HEK293 (cell line): ENCODE measurements at regions not wholly inside any gene's neighbourhood (a gene's known extent, or its start where the extent isn't known, plus 50 kb on each side); places are given as distances from the start of the nearest gene placed in this dataset.

Source experiments
- CTCF ChIA-PET: fragments of 350-600 bp; formaldehyde crosslinking; extraction: SDS; loops from one replicate; lab custom pipeline; 2021; ENCODE audit warnings: antibody characterized with exemption; lab: Yijun Ruan, JAX
- POLR2A ChIA-PET: fragments of 300-600 bp; formaldehyde crosslinking; extraction: SDS; loops from one replicate; lab custom pipeline; 2020; ENCODE audit warnings: antibody characterized with exemption, inconsistent platforms; lab: Yijun Ruan, JAX
- H3K27ac ChIP-seq: fragments of 200-500 bp; sonication (Bioruptor generic); 2 replicates; pipeline ENCODE4 v1.5.1; 2014; ENCODE audit warnings: low read depth, low read length, control low read depth, inconsistent platforms; ENCODE audit errors: extremely low read depth
- H3K36me3 ChIP-seq, 2 experiments: fragments of 200-500 bp in 1 of 2; sonication (Bioruptor generic) in 1 of 2; 1 replicate in 1 of 2; 2 replicates in 1 of 2; pipeline ENCODE4 v1.5.1; 2014 to 2017; ENCODE audit warnings: inconsistent platforms in 2 of 2, low read length in 2 of 2; ENCODE audit not compliant: control insufficient read depth in 2 of 2, insufficient read depth in 1 of 2
- H3K4me1 ChIP-seq: fragments of 200-500 bp; sonication (Bioruptor generic); 2 replicates; pipeline ENCODE4 v1.5.1; 2014; ENCODE audit warnings: mild to moderate bottlenecking, low read length, inconsistent platforms; ENCODE audit not compliant: control insufficient read depth, insufficient read depth
- H3K4me3 ChIP-seq: 2 replicates; pipeline ENCODE4 v1.5.1; 2011; ENCODE audit warnings: low read depth, mild to moderate bottlenecking, control low read depth, low read length, moderate library complexity
- H3K9me3 ChIP-seq: fragments of 200-500 bp; sonication (Bioruptor generic); 2 replicates; pipeline ENCODE4 v1.5.1; 2014; ENCODE audit warnings: low read depth, low read length, inconsistent platforms; ENCODE audit not compliant: control insufficient read depth, insufficient read depth
- GLI2 ChIP-seq: fragments of 450-650 bp; formaldehyde crosslinking; IDR thresholded peaks from 2 replicates; pipeline ENCODE4; 2017; ENCODE audit warnings: missing biosample characterization, missing genetic modification characterization, low read depth, borderline replicate concordance
- HOXC10 ChIP-seq: sonication (generic); formaldehyde crosslinking; IDR thresholded peaks from 2 replicates; pipeline ENCODE4 v1.8.1; 2023; ENCODE audit warnings: mild to moderate bottlenecking, missing genetic modification reagents
- OVOL3 ChIP-seq: fragments of 450-650 bp; formaldehyde crosslinking; IDR thresholded peaks from 2 replicates; pipeline ENCODE4 v1.5.1; 2016; ENCODE audit warnings: missing biosample characterization, missing genetic modification characterization
- ZBTB21 ChIP-seq: fragments of 450-650 bp; formaldehyde crosslinking; IDR thresholded peaks from 2 replicates; pipeline ENCODE4 v1.5.1; 2017; ENCODE audit warnings: missing biosample characterization, missing genetic modification characterization
- ZNF341 ChIP-seq: fragments of 450-650 bp; formaldehyde crosslinking; IDR thresholded peaks from 2 replicates; pipeline ENCODE4; 2016; ENCODE audit warnings: low read depth, missing biosample characterization, missing genetic modification characterization
- ZNF391 ChIP-seq: fragments of 450-650 bp; formaldehyde crosslinking; IDR thresholded peaks from 2 replicates; pipeline ENCODE4 v1.5.1; 2016; ENCODE audit warnings: low read depth, missing biosample characterization, missing genetic modification characterization, borderline replicate concordance
- ZNF521 ChIP-seq: fragments of 450-650 bp; formaldehyde crosslinking; IDR thresholded peaks from 2 replicates; pipeline ENCODE4 v1.5.1; 2017; ENCODE audit warnings: missing biosample characterization, mild to moderate bottlenecking, missing genetic modification characterization
- ZNF555 ChIP-seq: fragments of 450-650 bp; formaldehyde crosslinking; conservative IDR thresholded peaks from 2 replicates; pipeline ENCODE4 v1.5.1; 2017; ENCODE audit warnings: missing biosample characterization, mild to moderate bottlenecking, missing genetic modification characterization, inconsistent platforms
- ZNF558 ChIP-seq: fragments of 450-650 bp; formaldehyde crosslinking; IDR thresholded peaks from 2 replicates; pipeline ENCODE4 v1.5.1; 2016; ENCODE audit warnings: missing biosample characterization, missing genetic modification characterization
- ZNF560 ChIP-seq: fragments of 450-650 bp; formaldehyde crosslinking; IDR thresholded peaks from 2 replicates; pipeline ENCODE4 v1.5.1; 2017; ENCODE audit warnings: missing biosample characterization, missing genetic modification characterization, borderline replicate concordance
- ZNF596 ChIP-seq: fragments of 450-650 bp; IDR thresholded peaks from 2 replicates; pipeline ENCODE4 v1.5.0; 2018; ENCODE audit warnings: missing biosample characterization, mild to moderate bottlenecking, missing genetic modification characterization, moderate library complexity
- ZNF654 ChIP-seq: fragments of 450-650 bp; formaldehyde crosslinking; IDR thresholded peaks from 2 replicates; pipeline ENCODE4 v1.5.1; 2016; ENCODE audit warnings: low read depth, missing biosample characterization, missing genetic modification characterization
- TF ChIP-seq, protein P1 (sequence below): fragments of 450-650 bp; formaldehyde crosslinking; IDR thresholded peaks from 2 replicates; pipeline ENCODE4 v1.5.1; 2016; ENCODE audit warnings: missing biosample characterization, missing genetic modification characterization
- TF ChIP-seq, protein P2 (sequence below): fragments of 450-650 bp; formaldehyde crosslinking; IDR thresholded peaks from 2 replicates; pipeline ENCODE4 v1.5.0; 2017; ENCODE audit warnings: missing biosample characterization, missing genetic modification characterization, borderline replicate concordance
- TF ChIP-seq, protein P3 (sequence below): fragments of 450-650 bp; IDR thresholded peaks from 2 replicates; pipeline ENCODE4 v1.5.1; 2018; ENCODE audit warnings: missing biosample characterization, mild to moderate bottlenecking, missing genetic modification characterization
- TF ChIP-seq, protein P4 (sequence below): fragments of 450-650 bp; formaldehyde crosslinking; conservative IDR thresholded peaks from 2 replicates; pipeline ENCODE4 v1.5.1; 2016; ENCODE audit warnings: low read depth, missing biosample characterization, missing genetic modification characterization

DNA sequence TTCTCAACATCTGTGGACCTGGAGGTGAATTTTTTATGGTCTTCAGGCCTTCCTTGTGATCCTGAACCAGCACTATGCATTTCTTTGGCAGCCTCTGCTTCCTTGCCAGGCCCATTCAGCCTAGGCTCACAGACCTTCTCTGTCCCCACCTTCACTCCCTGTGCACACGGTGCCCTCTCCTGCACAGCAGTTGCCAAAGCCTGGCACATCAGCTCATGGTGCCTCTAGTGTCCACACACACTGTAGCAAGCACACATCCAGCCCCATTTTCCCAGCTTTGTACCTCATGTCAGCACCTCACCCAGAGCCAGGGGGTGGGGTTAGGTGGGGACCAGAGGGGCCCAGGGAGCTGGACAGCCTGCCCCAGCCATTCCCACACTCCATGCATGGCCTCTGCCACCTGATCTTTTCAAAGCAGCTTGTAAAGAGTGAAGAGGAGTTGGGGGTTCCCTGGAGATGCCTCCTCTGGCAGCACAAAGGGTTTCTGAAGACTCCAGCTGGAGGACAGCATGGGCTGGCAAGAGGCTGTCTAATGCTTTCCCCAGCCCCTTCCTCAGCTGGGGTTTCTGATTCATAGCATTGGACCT is 57.9 kb upstream of the TMEM72 start:
- POLR2A ChIA-PET = no interaction called here
- TF ChIP-seq ZNF654 (tag by site-specific recombination) (peak; percentile 49), ZNF391 (tag by site-specific recombination) (no peak)
- TF ChIP-seq, protein P1, sequence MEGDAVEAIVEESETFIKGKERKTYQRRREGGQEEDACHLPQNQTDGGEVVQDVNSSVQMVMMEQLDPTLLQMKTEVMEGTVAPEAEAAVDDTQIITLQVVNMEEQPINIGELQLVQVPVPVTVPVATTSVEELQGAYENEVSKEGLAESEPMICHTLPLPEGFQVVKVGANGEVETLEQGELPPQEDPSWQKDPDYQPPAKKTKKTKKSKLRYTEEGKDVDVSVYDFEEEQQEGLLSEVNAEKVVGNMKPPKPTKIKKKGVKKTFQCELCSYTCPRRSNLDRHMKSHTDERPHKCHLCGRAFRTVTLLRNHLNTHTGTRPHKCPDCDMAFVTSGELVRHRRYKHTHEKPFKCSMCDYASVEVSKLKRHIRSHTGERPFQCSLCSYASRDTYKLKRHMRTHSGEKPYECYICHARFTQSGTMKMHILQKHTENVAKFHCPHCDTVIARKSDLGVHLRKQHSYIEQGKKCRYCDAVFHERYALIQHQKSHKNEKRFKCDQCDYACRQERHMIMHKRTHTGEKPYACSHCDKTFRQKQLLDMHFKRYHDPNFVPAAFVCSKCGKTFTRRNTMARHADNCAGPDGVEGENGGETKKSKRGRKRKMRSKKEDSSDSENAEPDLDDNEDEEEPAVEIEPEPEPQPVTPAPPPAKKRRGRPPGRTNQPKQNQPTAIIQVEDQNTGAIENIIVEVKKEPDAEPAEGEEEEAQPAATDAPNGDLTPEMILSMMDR (tag by site-specific recombination) = peak; percentile 98
- Histone ChIP-seq H3K9me3 (no peaks in the 10 kb centered on the region), H3K4me3 (no peak overlapping the region), H3K36me3 (no peaks in the 10 kb centered on the region), H3K4me1 (no peaks in the 10 kb centered on the region), H3K27ac (no peak overlapping the region)
- CTCF ChIA-PET = interaction anchor here (0.5 to 1.8 kb wide), 8 partner anchors 11 to 456 kb away, joined by 3 to 5 read pairs (median 3); no protein-coding TSS in a partner anchor

DNA sequence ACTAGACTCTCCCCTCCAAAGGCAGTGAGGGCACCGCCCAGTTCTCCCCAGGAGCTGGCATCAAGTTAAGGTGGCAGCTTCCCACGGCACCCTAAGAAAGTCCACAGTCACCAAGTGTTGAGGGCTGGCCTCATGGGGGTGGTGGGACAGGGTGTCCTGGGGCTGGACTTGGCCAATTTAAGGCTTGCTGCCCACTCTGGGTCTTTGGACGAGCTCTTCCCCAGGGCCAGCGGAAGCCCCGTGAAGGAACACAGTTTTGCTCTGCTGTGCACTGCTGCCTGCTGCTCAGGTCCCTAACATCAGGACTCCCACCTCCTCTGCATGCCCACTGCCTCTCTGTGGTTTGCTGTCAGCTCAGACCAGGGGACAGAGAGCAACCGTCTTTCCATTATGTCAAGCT is 57.3 kb upstream of the TMEM72 start:
- TF ChIP-seq GLI2 (tag by site-specific recombination) (no peak), ZNF341 (no peak), ZNF555 (tag by site-specific recombination) (no peak), ZNF560 (tag by site-specific recombination) (no peak), HOXC10 (CRISPR knock-in tag) (no peak), ZNF558 (tag by site-specific recombination) (no peak), ZNF391 (tag by site-specific recombination) (no peak)
- TF ChIP-seq, protein P2, sequence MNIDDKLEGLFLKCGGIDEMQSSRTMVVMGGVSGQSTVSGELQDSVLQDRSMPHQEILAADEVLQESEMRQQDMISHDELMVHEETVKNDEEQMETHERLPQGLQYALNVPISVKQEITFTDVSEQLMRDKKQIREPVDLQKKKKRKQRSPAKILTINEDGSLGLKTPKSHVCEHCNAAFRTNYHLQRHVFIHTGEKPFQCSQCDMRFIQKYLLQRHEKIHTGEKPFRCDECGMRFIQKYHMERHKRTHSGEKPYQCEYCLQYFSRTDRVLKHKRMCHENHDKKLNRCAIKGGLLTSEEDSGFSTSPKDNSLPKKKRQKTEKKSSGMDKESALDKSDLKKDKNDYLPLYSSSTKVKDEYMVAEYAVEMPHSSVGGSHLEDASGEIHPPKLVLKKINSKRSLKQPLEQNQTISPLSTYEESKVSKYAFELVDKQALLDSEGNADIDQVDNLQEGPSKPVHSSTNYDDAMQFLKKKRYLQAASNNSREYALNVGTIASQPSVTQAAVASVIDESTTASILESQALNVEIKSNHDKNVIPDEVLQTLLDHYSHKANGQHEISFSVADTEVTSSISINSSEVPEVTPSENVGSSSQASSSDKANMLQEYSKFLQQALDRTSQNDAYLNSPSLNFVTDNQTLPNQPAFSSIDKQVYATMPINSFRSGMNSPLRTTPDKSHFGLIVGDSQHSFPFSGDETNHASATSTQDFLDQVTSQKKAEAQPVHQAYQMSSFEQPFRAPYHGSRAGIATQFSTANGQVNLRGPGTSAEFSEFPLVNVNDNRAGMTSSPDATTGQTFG (tag by site-specific recombination) = no peak
- TF ChIP-seq, protein P3, sequence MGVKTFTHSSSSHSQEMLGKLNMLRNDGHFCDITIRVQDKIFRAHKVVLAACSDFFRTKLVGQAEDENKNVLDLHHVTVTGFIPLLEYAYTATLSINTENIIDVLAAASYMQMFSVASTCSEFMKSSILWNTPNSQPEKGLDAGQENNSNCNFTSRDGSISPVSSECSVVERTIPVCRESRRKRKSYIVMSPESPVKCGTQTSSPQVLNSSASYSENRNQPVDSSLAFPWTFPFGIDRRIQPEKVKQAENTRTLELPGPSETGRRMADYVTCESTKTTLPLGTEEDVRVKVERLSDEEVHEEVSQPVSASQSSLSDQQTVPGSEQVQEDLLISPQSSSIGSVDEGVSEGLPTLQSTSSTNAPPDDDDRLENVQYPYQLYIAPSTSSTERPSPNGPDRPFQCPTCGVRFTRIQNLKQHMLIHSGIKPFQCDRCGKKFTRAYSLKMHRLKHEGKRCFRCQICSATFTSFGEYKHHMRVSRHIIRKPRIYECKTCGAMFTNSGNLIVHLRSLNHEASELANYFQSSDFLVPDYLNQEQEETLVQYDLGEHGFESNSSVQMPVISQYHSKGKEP (tag by site-specific recombination) = no peak
- POLR2A ChIA-PET = no interaction called here
- H3K36me3 ChIP-seq = no peaks in the 10 kb centered on the region
- no peaks in the 10 kb centered on the region for H3K4me1 ChIP-seq
- no peak overlapping the region for H3K4me3 ChIP-seq
- H3K27ac ChIP-seq = no peak overlapping the region
- H3K9me3 ChIP-seq = no peaks in the 10 kb centered on the region
- CTCF ChIA-PET = interaction anchor here (0.5 to 1.8 kb wide), 8 partner anchors 11 to 1161 kb away, joined by 3 to 5 read pairs (median 3); no protein-coding TSS in a partner anchor

DNA sequence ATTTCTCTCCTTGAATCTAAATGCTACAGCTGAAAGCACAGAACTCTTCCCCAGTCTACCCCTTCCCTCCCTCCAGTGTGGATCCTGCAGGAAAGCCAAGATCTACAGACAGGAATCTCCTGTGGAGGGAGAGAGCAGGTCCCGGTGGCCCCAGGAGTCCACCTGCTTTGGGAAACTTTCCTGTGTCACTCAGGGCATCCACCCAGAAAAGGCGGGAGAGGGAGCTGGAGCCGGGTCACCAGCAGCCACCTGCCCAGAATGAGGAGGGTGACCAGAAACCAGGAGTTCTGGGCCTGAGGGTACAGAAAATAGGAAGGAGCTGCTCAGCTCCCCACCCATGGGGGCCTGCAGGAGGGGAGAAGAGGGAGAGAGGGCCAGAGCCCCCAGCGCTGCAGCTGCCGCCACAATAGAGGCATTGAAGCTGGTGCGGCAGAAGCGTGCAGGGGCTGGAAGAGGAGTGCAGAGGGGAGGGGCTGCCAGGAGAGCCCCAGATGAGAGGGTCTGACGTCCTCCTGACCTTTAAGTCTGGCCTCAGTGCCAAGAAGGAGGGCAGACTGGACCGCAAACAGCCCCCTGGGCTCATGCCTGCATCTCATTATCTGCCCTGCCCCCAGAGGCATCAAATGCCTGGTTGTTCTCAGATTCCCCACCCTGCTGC is 56.3 kb upstream of the TMEM72 start:
- Histone ChIP-seq H3K9me3 (no peaks in the 10 kb centered on the region), H3K36me3 (no peaks in the 10 kb centered on the region), H3K4me3 (no peak overlapping the region), H3K27ac (no peak overlapping the region), H3K4me1 (no peaks in the 10 kb centered on the region)
- POLR2A ChIA-PET = no interaction called here
- CTCF ChIA-PET = interaction anchor here (0.5 to 1.8 kb wide), 3 partner anchors 10 to 457 kb away, joined by 3 to 5 read pairs (median 4); no protein-coding TSS in a partner anchor
- TF ChIP-seq ZNF521 (tag by site-specific recombination) = no peak
- TF ChIP-seq, protein P4, sequence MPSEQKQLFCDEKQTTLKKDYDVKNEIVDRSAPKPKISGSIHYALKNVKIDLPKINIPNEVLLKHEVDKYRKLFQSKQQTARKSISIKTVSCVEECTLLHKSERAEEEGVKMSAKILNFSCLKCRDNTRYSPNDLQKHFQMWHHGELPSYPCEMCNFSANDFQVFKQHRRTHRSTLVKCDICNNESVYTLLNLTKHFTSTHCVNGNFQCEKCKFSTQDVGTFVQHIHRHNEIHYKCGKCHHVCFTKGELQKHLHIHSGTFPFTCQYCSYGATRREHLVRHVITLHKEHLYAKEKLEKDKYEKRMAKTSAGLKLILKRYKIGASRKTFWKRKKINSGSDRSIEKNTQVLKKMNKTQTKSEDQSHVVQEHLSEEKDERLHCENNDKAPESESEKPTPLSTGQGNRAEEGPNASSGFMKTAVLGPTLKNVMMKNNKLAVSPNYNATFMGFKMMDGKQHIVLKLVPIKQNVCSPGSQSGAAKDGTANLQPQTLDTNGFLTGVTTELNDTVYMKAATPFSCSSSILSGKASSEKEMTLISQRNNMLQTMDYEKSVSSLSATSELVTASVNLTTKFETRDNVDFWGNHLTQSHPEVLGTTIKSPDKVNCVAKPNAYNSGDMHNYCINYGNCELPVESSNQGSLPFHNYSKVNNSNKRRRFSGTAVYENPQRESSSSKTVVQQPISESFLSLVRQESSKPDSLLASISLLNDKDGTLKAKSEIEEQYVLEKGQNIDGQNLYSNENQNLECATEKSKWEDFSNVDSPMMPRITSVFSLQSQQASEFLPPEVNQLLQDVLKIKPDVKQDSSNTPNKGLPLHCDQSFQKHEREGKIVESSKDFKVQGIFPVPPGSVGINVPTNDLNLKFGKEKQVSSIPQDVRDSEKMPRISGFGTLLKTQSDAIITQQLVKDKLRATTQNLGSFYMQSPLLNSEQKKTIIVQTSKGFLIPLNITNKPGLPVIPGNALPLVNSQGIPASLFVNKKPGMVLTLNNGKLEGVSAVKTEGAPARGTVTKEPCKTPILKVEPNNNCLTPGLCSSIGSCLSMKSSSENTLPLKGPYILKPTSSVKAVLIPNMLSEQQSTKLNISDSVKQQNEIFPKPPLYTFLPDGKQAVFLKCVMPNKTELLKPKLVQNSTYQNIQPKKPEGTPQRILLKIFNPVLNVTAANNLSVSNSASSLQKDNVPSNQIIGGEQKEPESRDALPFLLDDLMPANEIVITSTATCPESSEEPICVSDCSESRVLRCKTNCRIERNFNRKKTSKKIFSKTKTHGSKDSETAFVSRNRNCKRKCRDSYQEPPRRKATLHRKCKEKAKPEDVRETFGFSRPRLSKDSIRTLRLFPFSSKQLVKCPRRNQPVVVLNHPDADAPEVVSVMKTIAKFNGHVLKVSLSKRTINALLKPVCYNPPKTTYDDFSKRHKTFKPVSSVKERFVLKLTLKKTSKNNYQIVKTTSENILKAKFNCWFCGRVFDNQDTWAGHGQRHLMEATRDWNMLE (tag by site-specific recombination) = no peak
- no peak for TF ChIP-seq OVOL3
- no peak for TF ChIP-seq ZBTB21 (tag by site-specific recombination)
- TF ChIP-seq ZNF558 (tag by site-specific recombination) = no peak
- no peak for TF ChIP-seq ZNF596
